HepG2 (cell line): ENCODE measurements at regions not wholly inside any gene's neighbourhood (a gene's known extent, or its start where the extent isn't known, plus 50 kb on each side); places are given as distances from the start of the nearest gene placed in this dataset.

Source experiments
- ATF4 ChIP-seq, 2 experiments: fragments of 450-650 bp in 1 of 2; sonication (generic) in 1 of 2; formaldehyde crosslinking; IDR thresholded peaks; 2 replicates each; pipeline versions ENCODE4 v1.5.0 to v1.8.0; 2020 to 2022; ENCODE audit warnings: mild to moderate bottlenecking in 1 of 2, missing genetic modification reagents in 1 of 2
- ETV5 ChIP-seq: IDR thresholded peaks from 2 replicates; pipeline ENCODE4 v1.6.1; 2018; ENCODE audit warnings: missing biosample characterization, missing genetic modification reagents, inconsistent platforms, borderline replicate concordance
- FOSL2 ChIP-seq: sonication (generic); formaldehyde crosslinking; IDR thresholded peaks from 2 replicates; pipeline ENCODE4 v1.4.0; 2020; ENCODE audit warnings: missing genetic modification reagents
- HNF1A ChIP-seq, 2 experiments: sonication (generic) in 1 of 2; formaldehyde crosslinking in 1 of 2; IDR thresholded peaks; 2 replicates each; pipeline versions ENCODE4 v1.4.0 to v1.6.1; 2016 to 2020; ENCODE audit warnings: borderline replicate concordance in 1 of 2, low read depth in 1 of 2, mild to moderate bottlenecking in 1 of 2, missing genetic modification reagents in 1 of 2
- KDM6A ChIP-seq: IDR thresholded peaks from 2 replicates; pipeline ENCODE4 v1.6.1; 2016; ENCODE audit warnings: low read depth
- MBNL3 ChIP-seq: fragments of 250-450 bp; sonication (Bioruptor Pico); conservative IDR thresholded peaks from 2 replicates; pipeline ENCODE4 v1.8.0; 2022; ENCODE audit warnings: mild to moderate bottlenecking, inconsistent platforms
- PATZ1 ChIP-seq: sonication (generic); formaldehyde crosslinking; IDR thresholded peaks from 2 replicates; pipeline ENCODE4 v1.4.0; 2020; ENCODE audit warnings: missing genetic modification reagents
- PHF8 ChIP-seq: sonication (generic); formaldehyde crosslinking; IDR thresholded peaks from 2 replicates; pipeline ENCODE4 v1.5.0; 2020; ENCODE audit warnings: missing genetic modification reagents
- SUZ12 ChIP-seq: fragments of 150-350 bp; IDR thresholded peaks from 2 replicates; pipeline ENCODE4 v1.6.1; 2014; ENCODE audit warnings: low read depth, low read length
- TBX3 ChIP-seq: fragments of 450-650 bp; IDR thresholded peaks from 2 replicates; pipeline ENCODE4 v1.6.1; 2017; ENCODE audit warnings: antibody characterized with exemption, mild to moderate bottlenecking, inconsistent platforms, borderline replicate concordance
- TOPORS ChIP-seq: sonication (generic); formaldehyde crosslinking; IDR thresholded peaks from 2 replicates; pipeline ENCODE4 v1.8.0; 2023; ENCODE audit warnings: mild to moderate bottlenecking, missing genetic modification reagents
- ZBTB44 ChIP-seq: sonication (generic); formaldehyde crosslinking; IDR thresholded peaks from 2 replicates; pipeline ENCODE4 v1.4.0; 2020; ENCODE audit warnings: missing genetic modification reagents
- ZBTB7B ChIP-seq: sonication (generic); formaldehyde crosslinking; IDR thresholded peaks from 2 replicates; pipeline ENCODE4 v1.4.0; 2020; ENCODE audit warnings: missing genetic modification reagents
- ZNF124 ChIP-seq: sonication (generic); formaldehyde crosslinking; IDR thresholded peaks from 2 replicates; pipeline ENCODE4 v1.4.0; 2020; ENCODE audit warnings: missing genetic modification reagents
- ZNF225 ChIP-seq: sonication (generic); formaldehyde crosslinking; IDR thresholded peaks from 2 replicates; pipeline ENCODE4 v1.4.0; 2020; ENCODE audit warnings: mild to moderate bottlenecking, missing genetic modification reagents
- ZNF446 ChIP-seq: sonication (generic); formaldehyde crosslinking; IDR thresholded peaks from 2 replicates; pipeline ENCODE4 v1.5.0; 2020; ENCODE audit warnings: mild to moderate bottlenecking, missing genetic modification reagents
- ZNF543 ChIP-seq: sonication (generic); formaldehyde crosslinking; IDR thresholded peaks from 2 replicates; pipeline ENCODE4 v1.4.0; 2020; ENCODE audit warnings: mild to moderate bottlenecking, missing genetic modification reagents
- ZNF772 ChIP-seq: sonication (generic); formaldehyde crosslinking; IDR thresholded peaks from 2 replicates; pipeline ENCODE4 v1.5.0; 2020; ENCODE audit warnings: mild to moderate bottlenecking, missing genetic modification reagents

- TF ChIP-seq ZBTB44 (CRISPR knock-in tag) (no peak), SUZ12 (no peak), ZNF446 (no peak), PATZ1 (CRISPR knock-in tag) (0 out of 2 replicates have a peak, but pooled peaks have one; percentile 11), TBX3 (peak; percentile 43; the same call in 1 of the 2 replicates), HNF1A (IDR thresholded peaks at IDR 0.05; ENCODE audit: low read depth) (no peak), HNF1A (CRISPR knock-in tag; IDR thresholded peaks at IDR 0.05; ENCODE audit: borderline replicate concordance) (no peak), KDM6A (CRISPR knock-in tag) (no peak), ZNF124 (CRISPR knock-in tag) (no peak), ZBTB7B (CRISPR knock-in tag) (no peak), MBNL3 (CRISPR knock-in tag) (no peak), ETV5 (CRISPR knock-in tag) (peak; percentile 19; the same call in 1 of the 2 replicates), PHF8 (no peak), ZNF543 (no peak), ATF4 (CRISPR knock-in tag; IDR thresholded peaks at IDR 0.05) (no peak), ZNF772 (CRISPR knock-in tag) (0 out of 2 replicates have a peak, but pooled peaks have one; percentile 30), FOSL2 (CRISPR knock-in tag) (peak; percentile 86), ZNF225 (CRISPR knock-in tag) (no peak), TOPORS (CRISPR knock-in tag) (no peak)
These were observed 110.0 kb downstream of the ADSS2 start (continued) for GRCh38 chr1:244341455-244342450.
